ENCODE measurements at regions not wholly inside any gene's neighbourhood (a gene's known extent, or its start where the extent isn't known, plus 50 kb on each side); places are given as distances from the start of the nearest gene placed in this dataset.

DNA sequence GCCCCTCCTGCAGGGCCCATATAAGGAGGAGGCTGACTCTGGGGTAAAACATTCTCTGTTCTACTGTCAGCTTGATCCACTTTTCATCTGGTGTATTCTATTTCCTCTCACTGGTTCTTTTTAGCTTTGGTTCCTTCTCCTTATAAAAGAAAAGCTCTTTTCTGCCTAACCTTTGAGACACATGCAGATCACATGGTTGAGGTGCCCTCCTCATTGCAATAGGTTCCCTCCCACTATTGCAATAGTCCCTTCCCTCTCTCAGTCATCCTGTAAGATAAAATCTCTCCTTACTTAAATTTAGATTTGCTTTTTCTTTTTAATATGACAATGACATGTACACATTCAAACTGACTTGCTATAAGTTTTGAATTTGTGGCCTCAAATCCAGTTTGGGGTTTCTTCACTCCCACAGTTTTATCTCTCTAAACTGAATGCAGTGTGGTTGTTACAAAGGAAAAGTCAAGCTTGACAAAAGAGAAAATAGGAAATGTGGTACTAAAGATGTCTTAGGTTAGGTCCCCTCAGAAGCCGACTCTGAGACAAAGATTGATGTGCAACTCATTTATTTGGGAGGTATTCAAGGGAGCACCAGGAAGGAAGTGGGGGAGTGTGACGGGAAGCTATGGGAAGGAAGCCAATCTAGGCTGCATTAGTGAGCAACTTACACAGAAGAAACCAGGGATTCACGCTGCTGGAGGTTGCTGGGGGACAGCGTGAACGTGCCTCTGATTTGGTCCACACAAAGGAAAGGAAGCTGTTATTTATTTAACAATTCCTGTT is 127.6 kb upstream of the LINC00305 start:
- DNase-seq: no peak

DNA sequence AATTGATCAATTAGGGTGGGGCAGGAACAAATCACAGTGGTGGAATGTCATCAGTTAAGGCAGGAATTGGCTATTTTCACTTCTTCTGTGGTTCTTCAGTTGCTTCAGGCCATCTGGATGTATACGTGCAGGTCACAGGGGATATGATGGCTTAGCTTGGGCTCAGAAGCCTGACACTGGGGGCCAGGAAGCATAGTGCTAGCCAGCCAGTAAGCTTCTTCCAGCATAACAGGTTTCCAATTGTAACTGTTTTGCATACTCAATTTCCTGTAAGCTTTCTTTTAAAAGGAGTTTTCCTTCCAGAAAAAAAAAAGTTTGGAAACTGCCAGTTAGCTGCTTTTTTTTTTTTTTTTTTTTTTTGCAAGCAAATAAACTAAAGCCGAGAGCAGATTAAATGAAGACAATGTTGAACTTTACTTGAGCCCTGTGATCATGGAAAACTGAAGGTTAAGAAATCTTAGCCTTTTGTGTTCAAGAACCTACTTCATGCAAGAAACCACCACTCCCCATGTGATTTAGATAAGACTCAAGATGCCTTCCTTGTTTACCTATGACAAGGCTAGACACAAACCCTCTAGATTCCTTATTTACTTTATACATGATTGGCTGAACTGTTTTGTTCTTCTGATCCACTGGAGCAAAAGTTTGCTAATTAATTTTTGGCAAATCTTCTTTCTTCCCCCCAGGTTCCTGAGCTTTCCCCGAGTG is 126.9 kb upstream of the LINC00305 start:
- DNase-seq: no peak

DNA sequence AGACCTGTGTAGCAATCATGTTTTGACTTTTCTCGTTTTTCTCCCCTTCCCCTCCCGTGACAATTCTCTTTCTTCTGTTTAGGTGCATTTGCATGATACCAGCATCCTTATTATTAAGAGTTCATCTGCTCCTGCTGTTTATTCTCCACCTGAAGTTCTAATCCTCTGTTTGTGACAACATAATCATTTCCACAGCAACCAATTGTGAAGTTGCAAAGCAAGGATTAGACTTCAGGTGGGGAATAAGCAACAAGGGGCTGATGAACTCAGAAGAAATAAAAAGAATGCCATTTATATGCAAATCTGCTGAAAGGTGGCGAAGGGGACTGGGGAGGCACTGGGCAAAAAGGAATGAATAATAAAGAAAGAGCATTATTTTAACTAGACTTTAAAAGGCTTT is 124.8 kb upstream of the LINC00305 start:
- DNase-seq: no peak

DNA sequence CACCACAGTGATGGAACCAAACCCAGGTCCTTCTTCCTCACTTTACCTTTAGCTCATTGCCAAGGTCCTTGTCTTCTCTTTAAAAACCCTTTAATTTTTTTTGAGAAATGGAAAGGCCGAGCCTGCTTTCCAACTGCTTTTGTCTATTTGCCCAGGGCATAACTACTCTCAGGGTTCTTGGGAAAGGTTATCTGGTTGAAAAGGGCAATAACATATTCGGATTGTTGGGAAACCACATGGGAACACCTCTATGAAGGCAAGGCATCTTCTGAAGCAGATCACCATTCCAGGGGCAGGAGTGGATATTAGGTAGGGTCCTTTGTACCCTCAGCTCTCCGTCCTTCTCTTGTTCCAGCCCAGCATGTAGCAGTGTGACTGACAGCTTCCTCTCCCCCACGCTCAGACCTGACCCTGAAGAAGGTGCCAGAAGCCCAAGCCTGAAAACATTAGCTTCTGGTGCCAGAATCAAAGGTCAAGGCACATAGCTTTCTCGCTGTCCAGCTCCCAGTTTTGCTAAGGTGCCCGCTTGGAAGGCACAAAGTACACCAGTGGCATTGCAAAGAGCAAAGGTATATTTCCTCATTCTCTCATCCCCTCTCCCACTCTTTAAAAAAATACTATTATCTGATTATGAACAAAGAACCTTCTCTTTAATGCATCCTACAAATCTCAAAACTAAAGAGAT is 123.2 kb upstream of the LINC00305 start:
- no peak for DNase-seq

DNA sequence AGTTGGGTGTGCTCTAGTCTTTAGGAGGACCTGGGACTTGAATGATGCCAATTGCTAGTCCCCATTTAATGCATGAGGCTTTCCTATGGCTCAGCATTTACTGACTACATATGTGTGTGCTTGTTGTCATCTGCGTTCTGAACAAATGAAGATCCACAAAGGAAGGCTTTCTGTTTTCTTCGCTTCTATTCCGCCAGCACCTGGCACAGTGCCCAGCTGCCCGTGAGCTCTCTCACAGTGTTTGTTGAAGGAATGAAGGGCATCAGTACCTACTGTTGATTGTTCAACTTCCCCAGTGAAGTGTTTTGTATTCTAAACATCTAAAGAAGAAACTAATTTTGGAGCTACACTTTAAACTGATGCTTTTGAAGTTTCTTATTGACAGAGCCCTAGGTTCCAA is 122.4 kb upstream of the LINC00305 start:
- DNase-seq: no peak

DNA sequence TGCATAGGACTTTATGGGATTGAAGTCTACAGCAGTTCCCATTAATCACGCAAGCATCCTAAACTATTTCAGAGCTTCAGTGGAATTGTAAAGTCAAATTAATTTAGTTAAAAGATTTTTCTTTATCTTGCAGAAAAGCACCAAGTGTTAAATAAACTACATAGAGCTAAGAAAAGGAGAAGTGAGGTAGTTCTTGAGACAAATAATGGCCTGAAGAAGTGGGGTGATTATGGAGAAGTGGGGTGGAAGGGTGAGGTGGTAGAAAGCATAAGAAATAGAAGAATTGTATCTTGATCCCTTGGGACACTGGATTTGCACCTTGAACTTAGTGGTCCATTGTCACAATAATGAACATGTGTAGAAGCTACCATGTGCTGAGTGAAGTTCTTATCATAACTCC is 121.7 kb upstream of the LINC00305 start:
- no peak for DNase-seq

DNA sequence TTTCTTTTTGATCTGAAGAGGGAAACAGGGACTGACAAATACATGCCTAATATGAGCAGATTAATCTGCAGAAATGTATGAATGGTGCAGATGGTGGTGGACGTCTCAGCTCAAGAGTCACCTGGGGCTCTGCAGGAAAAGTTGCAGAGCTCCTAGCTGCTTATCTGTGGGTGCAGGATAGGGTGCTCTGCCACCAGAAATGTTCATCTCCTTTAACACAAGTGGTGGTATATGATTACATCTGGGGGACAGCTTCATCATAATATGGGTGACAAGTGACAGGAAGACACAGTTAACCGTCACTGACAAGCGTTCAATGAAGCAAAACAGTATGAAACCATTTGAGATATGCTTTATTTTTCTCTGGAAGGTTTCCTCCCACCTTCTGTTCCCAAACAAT is 121.2 kb upstream of the LINC00305 start:
- DNase-seq: no peak

DNA sequence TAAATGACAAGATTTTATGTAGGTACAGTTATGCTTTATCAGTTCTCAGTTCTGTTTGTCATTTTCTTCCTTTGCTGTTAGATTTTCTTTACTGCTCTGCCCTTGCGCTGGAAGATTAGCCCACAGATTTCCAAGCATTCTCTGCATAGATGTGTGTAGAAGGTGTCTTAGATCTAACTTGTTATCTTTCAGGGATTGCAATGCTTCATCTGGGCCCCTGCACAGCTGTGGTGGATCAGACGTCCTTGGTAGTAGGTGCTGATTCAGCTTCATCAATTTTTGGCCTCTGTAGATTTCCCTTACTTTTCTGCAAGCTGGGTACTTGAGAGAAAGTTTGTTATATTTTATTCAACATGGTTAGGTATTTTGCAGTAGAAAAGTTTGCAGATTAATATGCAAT is 115.3 kb upstream of the LINC00305 start:
- DNase-seq: no peak

DNA sequence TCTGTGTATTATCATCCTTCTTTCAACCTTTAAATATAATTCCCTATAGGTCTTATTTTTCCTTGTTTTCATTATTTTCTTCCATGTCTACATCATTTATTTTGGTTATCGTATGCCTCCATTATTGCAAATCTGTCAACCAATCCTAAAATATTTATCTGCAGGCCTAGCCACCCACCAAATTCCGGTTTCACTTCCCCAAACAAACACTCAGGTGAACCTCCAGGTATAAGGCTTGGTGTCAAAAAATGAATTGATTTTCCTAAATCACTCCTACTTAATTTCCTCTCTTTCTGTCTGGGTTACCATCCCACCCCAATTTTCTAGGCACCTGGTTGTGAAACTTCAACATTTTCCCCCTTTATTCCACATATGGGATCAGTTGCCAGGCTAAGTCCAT is 111.9 kb upstream of the LINC00305 start:
- DNase-seq: no peak

DNA sequence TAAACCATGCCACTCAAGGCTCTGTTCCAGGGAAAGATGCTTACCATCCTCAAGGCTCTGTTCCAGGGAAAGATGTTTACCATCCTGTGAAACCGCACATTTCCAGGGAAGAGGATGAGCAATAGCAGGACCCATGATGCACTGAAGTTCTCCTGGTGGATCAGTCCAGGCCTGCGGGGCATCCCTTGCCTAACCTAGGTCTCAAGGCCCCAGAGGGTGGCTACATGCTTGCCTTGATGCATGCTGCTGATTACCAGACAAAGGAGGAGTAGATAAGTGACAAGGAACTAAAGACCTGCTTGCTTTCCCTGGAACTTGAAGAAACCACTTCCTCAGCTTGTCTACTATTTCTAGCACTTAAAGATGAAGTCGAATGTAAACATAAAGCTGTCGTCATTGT is 111.0 kb upstream of the LINC00305 start:
- DNase-seq: no peak

DNA sequence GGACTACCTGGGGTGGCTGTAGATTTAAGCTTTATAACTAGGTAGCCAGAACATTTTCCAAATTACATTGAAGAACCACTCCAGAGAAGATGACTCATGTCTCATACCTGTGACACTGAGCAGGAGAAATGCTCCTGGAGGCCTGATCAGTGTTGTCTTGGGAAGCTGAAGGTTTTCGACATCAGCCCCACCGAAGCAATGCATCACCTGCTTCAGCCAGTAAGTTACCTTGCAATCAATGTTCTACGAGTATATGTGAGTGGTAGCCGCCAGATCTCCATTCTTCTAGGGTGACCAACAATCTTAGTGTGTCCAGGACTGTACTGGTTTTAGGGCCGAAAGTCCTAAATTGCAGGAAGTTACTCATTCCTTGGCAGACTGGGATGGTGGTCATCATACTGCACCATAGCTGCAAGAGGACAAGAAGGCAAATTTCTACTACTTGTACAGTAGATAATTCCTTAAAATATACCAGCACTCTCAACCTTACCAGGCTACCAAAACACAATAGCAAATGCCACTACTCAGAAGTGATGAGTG is 109.3 kb upstream of the LINC00305 start:
- DNase-seq: no peak

DNA sequence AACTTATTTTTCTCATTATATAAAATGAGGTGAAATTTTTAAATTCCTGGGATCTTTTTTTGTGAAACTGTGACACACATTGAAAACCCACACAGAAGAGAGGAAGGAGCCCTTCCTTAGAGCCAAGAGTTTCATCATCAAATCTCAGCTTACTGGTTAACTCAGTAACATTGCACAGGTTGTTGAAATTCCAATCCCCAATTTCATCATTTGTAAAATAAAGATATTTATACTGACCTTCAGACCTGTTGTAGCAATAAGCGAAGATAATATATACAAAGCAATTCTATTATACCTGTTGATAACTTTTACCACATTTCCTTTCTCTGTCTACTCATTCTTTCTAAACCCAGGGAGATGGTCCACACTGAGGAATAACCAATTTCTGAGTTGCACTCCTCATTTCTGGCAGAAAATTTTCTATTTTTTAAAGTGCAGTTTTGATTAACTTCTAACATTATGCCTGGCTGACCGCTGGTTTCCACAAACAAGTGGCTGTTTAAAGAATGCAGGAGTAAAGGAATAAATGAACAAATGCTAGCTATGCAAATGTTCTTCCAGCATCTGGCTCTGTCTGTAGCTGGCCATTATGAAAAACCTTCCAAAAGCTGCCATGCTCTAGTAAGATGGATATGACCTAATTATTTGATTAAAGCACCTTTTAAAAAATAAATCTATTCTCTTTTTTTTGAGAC is 105.7 kb upstream of the LINC00305 start:
- no peak for DNase-seq

DNA sequence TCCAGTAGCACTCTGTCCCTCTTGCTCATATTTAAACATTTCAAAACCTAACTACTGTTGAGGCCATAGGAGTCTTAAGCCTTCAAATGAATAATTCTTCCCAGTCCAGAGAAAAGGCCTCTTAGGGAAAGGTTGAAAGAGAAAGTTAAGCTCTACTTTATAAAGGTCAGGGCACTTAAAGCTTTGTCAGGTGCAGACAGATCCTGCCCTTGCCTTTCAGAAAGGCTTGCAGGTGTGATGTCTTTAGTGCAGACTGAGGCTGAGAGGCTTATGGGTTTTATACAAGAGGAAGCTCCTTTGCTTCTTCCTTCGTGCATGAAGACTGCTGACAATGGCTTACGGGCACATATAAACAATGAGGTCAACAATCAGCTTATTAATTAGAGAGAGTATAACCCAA is 105.0 kb upstream of the LINC00305 start:
- DNase-seq: no peak

DNA sequence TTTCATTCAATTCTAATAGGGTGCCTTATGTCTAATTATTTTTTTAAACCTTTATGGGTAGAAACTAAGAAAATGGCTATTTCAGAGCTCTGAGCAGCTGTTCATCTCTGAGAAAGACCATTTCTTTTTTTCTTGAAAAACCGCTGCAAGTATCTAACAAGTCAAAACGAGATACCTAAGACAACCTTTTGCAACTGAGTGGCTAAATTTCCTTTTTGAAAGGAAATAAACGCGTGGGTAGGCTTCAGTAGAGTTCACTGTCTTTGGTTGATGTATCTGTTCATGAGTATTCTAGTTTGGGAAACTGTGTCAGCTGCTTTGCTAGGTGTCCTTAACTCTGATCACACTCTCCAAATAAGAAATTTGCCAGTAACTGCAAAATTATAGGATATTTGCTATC is 104.3 kb upstream of the LINC00305 start:
- DNase-seq: no peak

DNA sequence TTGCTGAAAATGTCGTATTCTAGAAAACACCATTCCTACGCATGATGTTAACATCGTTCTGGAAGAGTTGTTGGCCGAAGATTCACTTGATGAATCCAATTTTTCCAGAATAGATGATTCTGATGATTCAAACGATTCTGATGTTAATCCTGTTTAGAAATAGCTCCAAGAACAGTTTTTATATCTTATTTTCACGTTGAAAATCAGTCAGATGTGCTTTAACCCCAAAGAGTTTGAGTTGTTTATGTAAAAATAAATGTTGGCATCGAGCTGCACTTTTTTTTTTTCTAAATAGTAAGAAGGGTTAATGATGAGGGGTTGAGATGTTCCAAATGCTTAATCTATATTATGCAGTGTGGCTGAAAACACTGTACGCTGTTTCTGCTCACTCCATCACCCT is 99.9 kb upstream of the LINC00305 start:
- no peak for DNase-seq

DNA sequence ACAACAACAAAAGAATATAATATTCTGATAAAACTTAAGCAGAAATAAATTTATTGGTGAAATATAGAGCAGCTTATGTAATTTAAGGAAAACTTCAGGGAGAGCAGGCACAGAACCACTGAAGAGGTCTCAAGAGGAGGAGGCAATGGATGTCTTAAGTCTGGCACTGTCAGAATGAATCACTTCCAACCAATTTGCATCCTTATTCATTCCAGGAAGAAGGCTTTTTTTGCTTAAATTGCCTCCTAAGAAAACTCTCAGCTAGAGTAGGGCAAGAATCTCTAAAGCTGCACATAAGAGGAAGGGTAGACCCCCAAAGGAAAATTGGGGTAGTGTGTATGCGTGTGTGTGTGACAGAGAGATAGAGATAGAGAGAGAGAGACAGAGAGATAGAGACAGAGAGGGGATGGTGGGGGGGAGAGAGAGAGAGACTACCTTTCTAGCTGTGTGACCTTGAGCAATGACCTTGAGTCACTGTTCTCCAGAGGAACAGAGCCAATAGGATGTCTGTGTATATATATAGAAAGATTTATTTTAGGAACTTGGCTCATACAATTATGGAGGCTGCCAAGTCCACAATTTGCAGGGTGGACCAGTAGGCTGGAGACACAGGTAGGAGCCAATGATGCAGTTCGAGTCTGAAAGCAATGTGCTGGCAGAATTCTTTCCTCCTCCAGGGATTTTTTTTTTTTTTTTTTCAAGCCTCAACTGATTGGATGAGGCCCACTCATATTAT is 96.4 kb upstream of the LINC00305 start:
- no peak for DNase-seq

DNA sequence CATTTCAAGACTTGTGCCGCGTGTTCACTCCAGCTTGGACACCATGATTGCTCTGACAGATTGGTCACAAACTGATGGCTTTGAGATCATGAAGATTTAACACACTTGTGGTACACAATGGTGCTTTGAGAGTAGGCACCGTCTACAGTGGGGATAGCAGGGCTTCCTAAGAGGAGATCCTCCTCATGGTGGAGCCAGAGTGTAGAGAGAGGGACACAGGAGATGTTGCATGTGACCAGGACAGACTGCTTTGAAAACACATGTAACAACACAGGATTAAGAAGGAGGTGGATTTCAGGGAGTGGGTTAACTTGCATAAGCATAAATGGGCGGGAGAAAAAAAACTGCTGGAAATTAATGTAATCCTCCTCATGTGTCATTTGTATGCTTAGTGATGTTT is 95.7 kb upstream of the LINC00305 start:
- no peak for DNase-seq

DNA sequence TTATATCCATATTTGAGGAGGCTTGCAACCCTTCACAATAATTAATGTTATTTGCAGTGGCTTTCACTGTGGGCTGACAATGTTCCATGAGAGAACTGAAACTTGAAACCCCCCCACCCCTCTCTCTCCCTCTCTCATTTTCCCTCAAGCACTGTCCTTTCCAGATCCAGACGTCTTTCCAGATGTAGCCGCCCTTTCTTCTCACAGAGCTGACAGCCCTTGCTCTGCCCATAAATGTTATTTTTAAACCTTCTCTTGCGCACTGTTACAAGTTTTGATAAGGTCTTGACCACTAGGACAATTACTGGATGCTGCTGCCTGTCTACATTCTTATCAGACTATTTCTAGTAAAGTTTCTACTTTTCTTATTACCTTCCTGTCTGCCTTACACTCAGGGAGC is 91.4 kb upstream of the LINC00305 start:
- DNase-seq: no peak

DNA sequence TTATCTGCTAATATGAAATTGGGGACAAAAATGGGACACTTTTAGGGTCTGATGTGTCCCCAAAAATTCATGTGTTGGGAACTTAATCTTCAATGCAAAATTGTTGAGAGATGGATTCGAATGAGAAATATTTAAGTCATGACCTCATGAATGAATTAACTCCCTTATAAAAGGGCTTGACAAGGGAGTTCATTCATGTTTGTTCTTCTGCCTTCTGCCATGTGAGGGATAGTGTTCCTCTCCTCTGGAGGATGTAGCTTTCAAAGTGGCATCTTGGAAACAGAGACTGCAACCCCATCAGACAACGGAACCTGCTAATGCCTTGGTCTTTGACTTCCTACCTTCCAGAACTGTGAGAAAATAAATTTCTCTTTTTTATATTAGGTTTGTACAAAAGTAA is 89.2 kb upstream of the LINC00305 start:
- DNase-seq: no peak

DNA sequence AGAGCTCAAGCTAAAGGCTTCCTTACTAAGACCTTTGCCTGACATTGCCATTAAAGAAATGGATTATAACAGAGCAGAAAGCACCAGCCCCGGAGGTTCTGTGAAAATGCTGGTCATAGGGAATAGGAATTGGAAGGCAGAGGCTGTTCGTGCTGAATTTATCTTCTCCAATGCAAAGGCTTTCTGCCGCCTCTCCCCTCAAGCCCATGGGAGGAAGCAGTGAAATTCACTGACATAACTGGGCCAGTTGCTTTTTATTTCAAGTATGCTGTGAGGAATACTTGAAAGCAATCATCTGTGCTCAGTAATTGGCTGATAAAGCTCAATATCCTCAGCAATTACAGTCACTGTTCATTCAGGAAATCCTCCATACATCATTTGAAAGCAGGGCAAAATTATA is 85.4 kb upstream of the LINC00305 start:
- DNase-seq: no peak

DNA sequence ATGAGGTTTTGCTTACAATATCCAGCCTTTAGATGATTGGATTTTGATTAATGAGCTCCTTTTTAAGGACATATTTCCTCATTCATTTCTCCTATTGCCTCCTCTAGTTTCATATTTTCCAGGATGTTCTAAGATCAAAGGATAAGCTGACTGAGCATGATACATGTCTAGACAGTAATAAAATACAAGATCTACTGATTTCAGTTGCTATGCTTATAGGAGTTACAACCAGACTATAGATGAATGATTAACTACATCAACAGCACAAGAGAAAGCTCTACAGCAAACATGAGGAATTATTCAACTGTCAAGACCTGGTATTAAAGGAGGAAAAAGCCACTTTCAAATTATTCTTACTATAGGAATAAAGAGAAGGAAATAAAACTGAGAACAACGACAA is 85.0 kb upstream of the LINC00305 start:
- no peak for DNase-seq

DNA sequence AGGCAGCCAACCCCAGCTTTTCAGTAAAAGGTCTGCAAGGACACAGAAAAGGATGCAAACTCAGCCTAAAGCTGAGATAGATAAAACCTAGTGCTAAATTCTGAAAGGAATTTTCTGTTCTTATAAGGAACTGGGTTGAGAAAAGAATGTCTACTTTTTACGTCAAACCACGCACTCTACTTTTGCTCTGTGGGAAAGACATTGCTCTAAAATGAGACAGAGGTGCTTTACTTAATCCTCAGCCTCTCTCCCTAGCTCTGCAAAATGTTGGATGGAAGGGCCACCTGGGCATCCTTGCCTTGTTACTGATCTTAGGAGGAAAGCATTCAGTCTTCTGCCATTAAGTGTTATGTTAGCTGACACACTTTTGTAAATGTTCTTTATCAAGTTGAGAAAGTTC is 72.1 kb upstream of the LINC00305 start:
- no peak for DNase-seq

DNA sequence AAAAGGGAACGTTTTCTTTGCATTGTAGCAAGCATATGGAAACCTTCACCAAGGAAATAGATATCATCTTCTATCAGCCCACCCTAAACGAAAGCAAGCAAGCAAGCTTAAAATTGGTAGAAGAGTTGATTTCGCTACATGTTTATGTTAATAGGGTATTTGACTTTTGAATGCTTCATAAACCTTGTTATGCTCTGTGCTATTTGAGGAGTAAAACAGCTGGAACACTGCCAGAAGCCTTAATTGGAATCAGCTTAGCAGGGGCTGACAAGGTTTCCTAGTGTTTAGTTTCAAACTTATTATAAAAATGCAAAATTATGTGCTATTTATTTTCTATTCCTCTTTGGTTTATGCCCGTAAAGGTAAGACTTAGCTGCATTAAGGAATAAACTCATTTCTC is 70.6 kb upstream of the LINC00305 start:
- DNase-seq: no peak
